ENCODE measurements at regions not wholly inside any gene's neighbourhood (a gene's known extent, or its start where the extent isn't known, plus 50 kb on each side); places are given as distances from the start of the nearest gene placed in this dataset.

- TF ChIP-seq POLR2A (IDR thresholded peaks at IDR 0.05; ENCODE audit: borderline replicate concordance, extremely low read depth, insufficient read depth, insufficient read length) (no peak), CTCF (IDR thresholded peaks at IDR 0.05 in 2 of 3, conservative IDR thresholded peaks at IDR 0.05 in 1 of 3; ENCODE audit: borderline replicate concordance in 1 of 3, insufficient read depth in 1 of 3, low read depth in 2 of 3, low read length in 2 of 3) (no peak), MAX (IDR thresholded peaks at IDR 0.05) (no peak), EGR1 (IDR thresholded peaks at IDR 0.05; ENCODE audit: low read depth) (no peak), ZNF274 (IDR thresholded peaks at IDR 0.05; ENCODE audit: low read depth, low read length) (no peak), EZH2phosphoT487 (IDR thresholded peaks at IDR 0.05; ENCODE audit: borderline replicate concordance) (no peak), POLR2AphosphoS5 (IDR thresholded peaks at IDR 0.05; ENCODE audit: low read depth, low read length) (no peak), EZH2 (IDR thresholded peaks at IDR 0.05) (no peak), RAD21 (IDR thresholded peaks at IDR 0.05; ENCODE audit: low read depth) (no peak), FOSL1 (IDR thresholded peaks at IDR 0.05; ENCODE audit: low read depth) (no peak), TCF7L2 (IDR thresholded peaks at IDR 0.05; ENCODE audit: borderline replicate concordance, extremely low read depth, insufficient read depth, insufficient read length) (no peak)
Measured at GRCh38 chr10:43845121-43845520, 196.4 kb upstream of the ZNF32 start.

All from HCT116 (cell line).